ENCODE measurements at regions not wholly inside any gene's neighbourhood (a gene's known extent, or its start where the extent isn't known, plus 50 kb on each side); places are given as distances from the start of the nearest gene placed in this dataset.
A peak's percentile ranks its signal among the peaks of the same experiment; 100 is the strongest.

- Mint-ChIP-seq H3K27me3 (ENCODE audit: unreplicated experiment) (peaks cover 9% of the 10 kb centered on the region), H3K27ac (ENCODE audit: unreplicated experiment) (no peak overlapping the region), H3K9me3 (ENCODE audit: unreplicated experiment) (peaks cover 10% of the 10 kb centered on the region), H3K4me3 (ENCODE audit: unreplicated experiment) (no peak overlapping the region), H3K36me3 (ENCODE audit: unreplicated experiment) (peaks cover 16% of the 10 kb centered on the region), H3K4me1 (ENCODE audit: low read depth, unreplicated experiment) (peaks cover 14% of the 10 kb centered on the region)
- no peak for DNase-seq
- TF ChIP-seq CTCF (IDR thresholded peaks at IDR 0.05; ENCODE audit: partially characterized antibody, unreplicated experiment): no peak
Measured at GRCh38 chr15:69939513-69940440, 157.9 kb downstream of the TLE3 start.

- Mint-ChIP-seq H3K27me3 (ENCODE audit: unreplicated experiment) (peaks cover 9% of the 10 kb centered on the region), H3K4me1 (ENCODE audit: low read depth, unreplicated experiment) (peaks cover 14% of the 10 kb centered on the region), H3K27ac (ENCODE audit: unreplicated experiment) (peak overlapping the region; percentile 5), H3K36me3 (ENCODE audit: unreplicated experiment) (peaks cover 7% of the 10 kb centered on the region), H3K4me3 (ENCODE audit: unreplicated experiment) (peak overlapping the region; percentile 43), H3K9me3 (ENCODE audit: unreplicated experiment) (peaks cover 5% of the 10 kb centered on the region)
- no peak for TF ChIP-seq CTCF (IDR thresholded peaks at IDR 0.05; ENCODE audit: partially characterized antibody, unreplicated experiment)
- no peak for DNase-seq
Measured at GRCh38 chr15:69940441-69941300, 157.0 kb downstream of the TLE3 start.

GRCh38 chr15:69941301-69941605 is 156.5 kb downstream of the TLE3 start:
- Mint-ChIP-seq H3K36me3 (ENCODE audit: unreplicated experiment) (peaks cover 4% of the 10 kb centered on the region), H3K9me3 (ENCODE audit: unreplicated experiment) (peaks cover 2% of the 10 kb centered on the region), H3K4me3 (ENCODE audit: unreplicated experiment) (no peak overlapping the region), H3K27ac (ENCODE audit: unreplicated experiment) (no peak overlapping the region), H3K27me3 (ENCODE audit: unreplicated experiment) (peaks cover 9% of the 10 kb centered on the region), H3K4me1 (ENCODE audit: low read depth, unreplicated experiment) (peaks cover 14% of the 10 kb centered on the region)
- peak; percentile 41 for DNase-seq
- TF ChIP-seq CTCF (IDR thresholded peaks at IDR 0.05; ENCODE audit: partially characterized antibody, unreplicated experiment): no peak

GRCh38 chr15:69941706-69942495 is 155.8 kb downstream of the TLE3 start:
- H3K9me3 Mint-ChIP-seq (ENCODE audit: unreplicated experiment): peaks cover 2% of the 10 kb centered on the region
- no peak for TF ChIP-seq CTCF (IDR thresholded peaks at IDR 0.05; ENCODE audit: partially characterized antibody, unreplicated experiment)
- H3K36me3 Mint-ChIP-seq (ENCODE audit: unreplicated experiment): peaks cover 4% of the 10 kb centered on the region
- no peak overlapping the region for H3K27ac Mint-ChIP-seq (ENCODE audit: unreplicated experiment)
- peaks cover 9% of the 10 kb centered on the region for H3K27me3 Mint-ChIP-seq (ENCODE audit: unreplicated experiment)
- no peak for DNase-seq
- H3K4me3 Mint-ChIP-seq (ENCODE audit: unreplicated experiment): no peak overlapping the region
- H3K4me1 Mint-ChIP-seq (ENCODE audit: low read depth, unreplicated experiment): peaks cover 14% of the 10 kb centered on the region

All from glutamatergic neuron (in vitro differentiated cells).